HepG2 (cell line): ENCODE measurements at regions not wholly inside any gene's neighbourhood (a gene's known extent, or its start where the extent isn't known, plus 50 kb on each side); places are given as distances from the start of the nearest gene placed in this dataset.

Experiments
- ATAC-seq: fragments of 200-7000 bp; cut with Tn5 transposase; 3 replicates; pipeline ENCODE4 v1.9.1; 2020; ENCODE audit warnings: mild to moderate bottlenecking, moderate library complexity
- BruUV-seq: library from RNA; stranded (reverse); fragments of 400-500 nt; replicated peaks from 2 replicates; lab custom pipeline; 2021; lab: Mats Ljungman, UMichigan
- CTCF ChIA-PET: fragments of 300-600 bp; formaldehyde crosslinking; extraction: SDS; loops from one replicate; lab custom pipeline; 2021; ENCODE audit warnings: low total read pairs, inconsistent platforms, low intra/inter-chr PET ratio; lab: Yijun Ruan, JAX
- POLR2A ChIA-PET: fragments of 350-600 bp; sonication (Branson Sonifier 250); formaldehyde crosslinking; loops from one replicate; lab custom pipeline; 2020; ENCODE audit warnings: antibody characterized with exemption, inconsistent platforms; lab: Yijun Ruan, JAX
- DNase-seq: peaks from one replicate; pipeline ENCODE4 v3.0.0-alpha.2; 2015; ENCODE audit warnings: low spot score
- FAIRE-seq: peaks from 3 replicates; lab custom pipeline; 2011; peaks lifted over from hg19 to GRCh38; lab: Jason Lieb, UNC
- H2AFZ ChIP-seq: one replicate; pipeline ENCODE4 v1.6.1; 2011; ENCODE audit warnings: low read length, inconsistent platforms
- H3K27ac ChIP-seq: fragments of 300-600 bp; 3 replicates; pipeline ENCODE4 v1.8.0; 2011; ENCODE audit warnings: mixed run types, mild to moderate bottlenecking, mixed read lengths, low read length, inconsistent platforms; ENCODE audit not compliant: insufficient read depth; ENCODE audit errors: extremely low read length
- H3K27me3 ChIP-seq, 2 experiments: fragments of 200-600 bp in 1 of 2; 2 replicates in 1 of 2; 3 replicates in 1 of 2; pipeline versions ENCODE4 v1.6.0 to v1.8.0; 2011; ENCODE audit warnings: low read length in 2 of 2, mild to moderate bottlenecking in 2 of 2, moderate library complexity in 2 of 2, inconsistent platforms in 1 of 2; ENCODE audit not compliant: insufficient read depth in 2 of 2, control insufficient read depth in 1 of 2
- H3K36me3 ChIP-seq, 2 experiments: fragments of 200-600 bp in 1 of 2; replicated peaks in 1 of 2; 2 replicates in 1 of 2; 3 replicates in 1 of 2; pipeline versions ENCODE4 v1.5.1 to v1.8.0; 2011; ENCODE audit warnings: low read length in 2 of 2, inconsistent platforms in 1 of 2; ENCODE audit not compliant: insufficient read depth in 2 of 2, control insufficient read depth in 1 of 2
- H3K4me1 ChIP-seq: 2 replicates; pipeline ENCODE4 v1.5.1; 2012; ENCODE audit warnings: low read length, inconsistent platforms; ENCODE audit not compliant: insufficient read depth
- H3K4me2 ChIP-seq: 2 replicates; pipeline ENCODE4 v1.6.0; 2011; ENCODE audit warnings: low read depth, low read length, inconsistent platforms
- H3K4me3 ChIP-seq, 3 experiments: fragments of 200-600 bp in 1 of 3; sonication (generic), shearing (Covaris generic) in 1 of 3; replicated peaks in 1 of 3; 2 replicates each; pipeline ENCODE4 v1.5.1; 2011 to 2016; ENCODE audit warnings: low read length in 3 of 3, inconsistent platforms in 2 of 3, low read depth in 2 of 3, mild to moderate bottlenecking in 2 of 3, control low read depth in 1 of 3, mixed read lengths in 1 of 3; ENCODE audit not compliant: insufficient read depth in 1 of 3
- H3K79me2 ChIP-seq: one replicate; pipeline ENCODE4 v1.6.1; 2011; ENCODE audit warnings: low read length, inconsistent platforms; ENCODE audit not compliant: insufficient read depth
- H3K9ac ChIP-seq: 2 replicates; pipeline ENCODE4 v1.6.0; 2011; ENCODE audit warnings: mild to moderate bottlenecking, low read depth, low read length, inconsistent platforms; ENCODE audit not compliant: insufficient read depth
- H3K9me3 ChIP-seq: 2 replicates; pipeline ENCODE4 v1.5.1; 2012; ENCODE audit warnings: mild to moderate bottlenecking, low read length
- H4K20me1 ChIP-seq: 2 replicates; pipeline ENCODE4 v1.6.0; 2011; ENCODE audit warnings: inconsistent platforms, mild to moderate bottlenecking, low read length, moderate library complexity; ENCODE audit not compliant: insufficient read depth
- ATM ChIP-seq: fragments of 450-650 bp; IDR thresholded peaks from 2 replicates; pipeline ENCODE4 v1.7.1; 2017; ENCODE audit warnings: mild to moderate bottlenecking, borderline replicate concordance
- CREB1 ChIP-seq, 2 experiments: fragments of 450-650 bp in 1 of 2; IDR thresholded peaks; 2 replicates each; pipeline ENCODE4 v1.6.1; 2016 to 2017; ENCODE audit warnings: control low read depth in 1 of 2, mild to moderate bottlenecking in 1 of 2, missing compliant biosample characterization in 1 of 2, missing genetic modification characterization in 1 of 2
- HNRNPH1 ChIP-seq: fragments of 200-400 bp; formaldehyde crosslinking; optimal IDR thresholded peaks from 2 replicates; pipeline ENCODE3; 2017; ENCODE audit warnings: mild to moderate bottlenecking, low read depth, low read length
- KDM4B ChIP-seq: sonication (generic); formaldehyde crosslinking; IDR thresholded peaks from 2 replicates; pipeline ENCODE4 v1.4.0; 2020; ENCODE audit warnings: missing genetic modification reagents
- MAFF ChIP-seq: IDR thresholded peaks from 2 replicates; pipeline ENCODE4 v1.6.1; 2011; ENCODE audit warnings: low read depth, low read length, improper control_type of control experiment
- MYNN ChIP-seq: sonication (generic); formaldehyde crosslinking; IDR thresholded peaks from 2 replicates; pipeline ENCODE4 v1.4.0; 2020; ENCODE audit warnings: mild to moderate bottlenecking, low read depth, missing genetic modification reagents
- NCOA1 ChIP-seq: sonication (generic); formaldehyde crosslinking; IDR thresholded peaks from 2 replicates; pipeline ENCODE4 v1.9.0; 2021; ENCODE audit warnings: missing genetic modification reagents
- NCOA5 ChIP-seq: sonication (generic); formaldehyde crosslinking; IDR thresholded peaks from 2 replicates; pipeline ENCODE4 v1.4.0; 2020; ENCODE audit warnings: missing genetic modification reagents
- RARA ChIP-seq: IDR thresholded peaks from 2 replicates; pipeline ENCODE4 v1.6.1; 2016; ENCODE audit warnings: missing genetic modification reagents, missing compliant biosample characterization
- RFX3 ChIP-seq: IDR thresholded peaks from 2 replicates; pipeline ENCODE4 v1.6.1; 2016; ENCODE audit warnings: missing biosample characterization, missing genetic modification reagents
- RFX5 ChIP-seq: IDR thresholded peaks from 2 replicates; pipeline ENCODE4 v1.6.1; 2011; ENCODE audit warnings: low read depth, low read length, improper control_type of control experiment
- RXRA ChIP-seq: sonication (generic); formaldehyde crosslinking; IDR thresholded peaks from 2 replicates; pipeline ENCODE4 v1.5.1; 2020; ENCODE audit warnings: missing genetic modification reagents
- XRCC5 ChIP-seq: fragments of 200-400 bp; formaldehyde crosslinking; optimal IDR thresholded peaks from 2 replicates; pipeline ENCODE3; 2017; ENCODE audit warnings: mild to moderate bottlenecking, low read length
- YY1 ChIP-seq: IDR thresholded peaks from 2 replicates; pipeline ENCODE4 v1.6.1; 2011; ENCODE audit warnings: low read length, low read depth, moderate library complexity, mild to moderate bottlenecking; ENCODE audit not compliant: insufficient read depth, insufficient replicate concordance
- ZMYM3 ChIP-seq: sonication (generic); formaldehyde crosslinking; IDR thresholded peaks from 2 replicates; pipeline ENCODE4 v1.5.1; 2020; ENCODE audit warnings: mild to moderate bottlenecking, missing genetic modification reagents
- ZMYM4 ChIP-seq: sonication (generic); formaldehyde crosslinking; IDR thresholded peaks from 2 replicates; pipeline ENCODE4 v1.8.1; 2023; ENCODE audit warnings: mild to moderate bottlenecking, missing genetic modification reagents
- ZNF550 ChIP-seq: sonication (generic); formaldehyde crosslinking; IDR thresholded peaks from 2 replicates; pipeline ENCODE4 v1.4.0; 2020; ENCODE audit warnings: mild to moderate bottlenecking, missing genetic modification reagents, borderline replicate concordance
- ZNF598 ChIP-seq: sonication (generic); formaldehyde crosslinking; IDR thresholded peaks from 2 replicates; pipeline ENCODE4 v1.5.1; 2020; ENCODE audit warnings: mild to moderate bottlenecking, missing genetic modification reagents, borderline replicate concordance
- in situ Hi-C: cut with HindIII; loops from 2 replicates; pipeline ENCODE4 v1.10.0; 2017; ENCODE audit warnings: low pct_unique_long_range_greater_than_20kb; ENCODE audit not compliant: extremely low pct_ligation_motif_present
- intact Hi-C: fragments of 100-400 bp; cut with micrococcal nuclease; formaldehyde crosslinking; loops from one replicate; pipeline ENCODE4 v1.10.0; 2022; ENCODE audit not compliant: unreplicated experiment
- TF ChIP-seq, protein P1 (sequence below): sonication (generic); formaldehyde crosslinking; IDR thresholded peaks from 2 replicates; pipeline ENCODE4 v1.4.0; 2020; ENCODE audit warnings: missing genetic modification reagents, mild to moderate bottlenecking, borderline replicate concordance
- TF ChIP-seq, protein P2 (sequence below): sonication (generic); formaldehyde crosslinking; IDR thresholded peaks from 2 replicates; pipeline ENCODE4 v1.4.0; 2020; ENCODE audit warnings: mild to moderate bottlenecking, missing genetic modification reagents

DNA sequence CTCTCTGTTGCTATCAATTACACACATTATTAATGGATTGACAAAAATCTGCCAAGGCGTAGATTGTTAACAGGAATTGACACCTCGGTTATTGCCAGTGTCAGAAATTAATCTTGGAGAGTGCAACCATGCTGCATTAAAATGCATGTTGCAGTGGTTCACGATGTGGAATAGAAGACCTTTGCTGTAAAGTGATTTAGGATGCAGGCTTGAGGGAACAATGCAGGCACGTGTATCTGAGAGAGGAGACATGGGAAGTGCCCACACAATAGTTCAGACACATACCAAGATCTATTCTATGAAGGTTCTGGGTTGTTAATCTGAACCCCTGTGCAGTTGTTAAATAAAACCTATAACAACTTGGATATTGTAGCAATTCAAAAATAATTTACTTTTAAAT is 1032.8 kb upstream of the CDH8 start (continued):
- TF ChIP-seq, protein P1, sequence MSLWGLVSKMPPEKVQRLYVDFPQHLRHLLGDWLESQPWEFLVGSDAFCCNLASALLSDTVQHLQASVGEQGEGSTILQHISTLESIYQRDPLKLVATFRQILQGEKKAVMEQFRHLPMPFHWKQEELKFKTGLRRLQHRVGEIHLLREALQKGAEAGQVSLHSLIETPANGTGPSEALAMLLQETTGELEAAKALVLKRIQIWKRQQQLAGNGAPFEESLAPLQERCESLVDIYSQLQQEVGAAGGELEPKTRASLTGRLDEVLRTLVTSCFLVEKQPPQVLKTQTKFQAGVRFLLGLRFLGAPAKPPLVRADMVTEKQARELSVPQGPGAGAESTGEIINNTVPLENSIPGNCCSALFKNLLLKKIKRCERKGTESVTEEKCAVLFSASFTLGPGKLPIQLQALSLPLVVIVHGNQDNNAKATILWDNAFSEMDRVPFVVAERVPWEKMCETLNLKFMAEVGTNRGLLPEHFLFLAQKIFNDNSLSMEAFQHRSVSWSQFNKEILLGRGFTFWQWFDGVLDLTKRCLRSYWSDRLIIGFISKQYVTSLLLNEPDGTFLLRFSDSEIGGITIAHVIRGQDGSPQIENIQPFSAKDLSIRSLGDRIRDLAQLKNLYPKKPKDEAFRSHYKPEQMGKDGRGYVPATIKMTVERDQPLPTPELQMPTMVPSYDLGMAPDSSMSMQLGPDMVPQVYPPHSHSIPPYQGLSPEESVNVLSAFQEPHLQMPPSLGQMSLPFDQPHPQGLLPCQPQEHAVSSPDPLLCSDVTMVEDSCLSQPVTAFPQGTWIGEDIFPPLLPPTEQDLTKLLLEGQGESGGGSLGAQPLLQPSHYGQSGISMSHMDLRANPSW, result no peak
- TF ChIP-seq ZMYM4 (CRISPR knock-in tag) (no peak), ZMYM3 (CRISPR knock-in tag) (no peak), RFX3 (CRISPR knock-in tag) (no peak), NCOA5 (no peak)
- TF ChIP-seq, protein P2, sequence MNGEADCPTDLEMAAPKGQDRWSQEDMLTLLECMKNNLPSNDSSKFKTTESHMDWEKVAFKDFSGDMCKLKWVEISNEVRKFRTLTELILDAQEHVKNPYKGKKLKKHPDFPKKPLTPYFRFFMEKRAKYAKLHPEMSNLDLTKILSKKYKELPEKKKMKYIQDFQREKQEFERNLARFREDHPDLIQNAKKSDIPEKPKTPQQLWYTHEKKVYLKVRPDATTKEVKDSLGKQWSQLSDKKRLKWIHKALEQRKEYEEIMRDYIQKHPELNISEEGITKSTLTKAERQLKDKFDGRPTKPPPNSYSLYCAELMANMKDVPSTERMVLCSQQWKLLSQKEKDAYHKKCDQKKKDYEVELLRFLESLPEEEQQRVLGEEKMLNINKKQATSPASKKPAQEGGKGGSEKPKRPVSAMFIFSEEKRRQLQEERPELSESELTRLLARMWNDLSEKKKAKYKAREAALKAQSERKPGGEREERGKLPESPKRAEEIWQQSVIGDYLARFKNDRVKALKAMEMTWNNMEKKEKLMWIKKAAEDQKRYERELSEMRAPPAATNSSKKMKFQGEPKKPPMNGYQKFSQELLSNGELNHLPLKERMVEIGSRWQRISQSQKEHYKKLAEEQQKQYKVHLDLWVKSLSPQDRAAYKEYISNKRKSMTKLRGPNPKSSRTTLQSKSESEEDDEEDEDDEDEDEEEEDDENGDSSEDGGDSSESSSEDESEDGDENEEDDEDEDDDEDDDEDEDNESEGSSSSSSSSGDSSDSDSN (CRISPR knock-in tag), result no peak

DNA sequence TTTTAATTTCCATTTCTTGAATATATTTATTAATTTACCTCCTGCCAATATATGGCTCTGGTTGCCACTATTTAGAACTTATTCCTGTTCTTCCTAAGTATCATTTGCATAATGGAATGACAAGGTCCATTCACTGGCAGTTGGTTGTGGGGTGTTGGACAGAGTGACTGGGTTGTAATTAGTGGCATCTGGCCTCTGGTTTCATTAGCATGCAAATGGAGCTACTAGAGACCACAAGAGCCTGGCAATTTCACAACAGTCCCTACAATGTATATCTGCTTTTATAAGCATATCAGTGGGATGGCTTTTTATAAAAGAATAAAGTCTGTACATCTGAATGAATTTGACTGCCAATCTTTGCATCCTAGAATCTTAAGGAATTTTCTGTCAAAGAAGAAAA is 1030.9 kb upstream of the CDH8 start:
- peaks cover 87% of the 10 kb centered on the region for H3K9me3 ChIP-seq
- no peak overlapping the region for H2AFZ ChIP-seq
- ChIA-PET CTCF (no interaction called here), POLR2A (no interaction called here)
- H3K27me3 ChIP-seq, result no peaks in the 10 kb centered on the region
- ATAC-seq (no peak), DNase-seq (no peak), FAIRE-seq (no peak)
- in situ Hi-C loops, result no loop called here
- no peak overlapping the region for H3K9ac ChIP-seq
- no peak overlapping the region for H3K27ac ChIP-seq
- H3K36me3 ChIP-seq, result no peaks in the 10 kb centered on the region
- no TSS peak for BruUV-seq
- no peak overlapping the region for H3K4me2 ChIP-seq
- no peaks in the 10 kb centered on the region for H3K4me1 ChIP-seq
- H3K4me3 ChIP-seq, result no peak overlapping the region
- H3K79me2 ChIP-seq, result no peaks in the 10 kb centered on the region
- no peaks in the 10 kb centered on the region for H4K20me1 ChIP-seq
- no peak for TF ChIP-seq RARA
- no peak for TF ChIP-seq RXRA
- TF ChIP-seq RFX5, result no peak
- TF ChIP-seq YY1, result no peak
- no peak for TF ChIP-seq ZNF550
- no peak for TF ChIP-seq HNRNPH1
- no peak for TF ChIP-seq KDM4B (CRISPR knock-in tag)
- no peak for TF ChIP-seq ZNF598 (CRISPR knock-in tag)
- no peak for TF ChIP-seq NCOA1 (CRISPR knock-in tag)
- TF ChIP-seq MYNN (CRISPR knock-in tag), result no peak
- no peak for TF ChIP-seq ATM
- TF ChIP-seq XRCC5, result no peak
- TF ChIP-seq MAFF, result no peak
- TF ChIP-seq CREB1 (IDR thresholded peaks at IDR 0.05), result no peak
- no peak for TF ChIP-seq CREB1 (CRISPR knock-in tag; IDR thresholded peaks at IDR 0.05)
- TF ChIP-seq, all 625 proteins: peak for 0
- intact Hi-C loops, result no loop called here
